Liver (tissue), 8 donors: ENCODE measurements at regions not wholly inside any gene's neighbourhood (a gene's known extent, or its start where the extent isn't known, plus 50 kb on each side); places are given as distances from the start of the nearest gene placed in this dataset.
A peak's percentile ranks its signal among the peaks of the same experiment; 100 is the strongest.

ENCODE experiments used
- DNase-seq: peaks from one replicate; pipeline ENCODE4 v3.0.0-alpha.2; 2017; ENCODE audit warnings: low spot score
- H3K27ac ChIP-seq, 2 donors: one replicate each; pipeline ENCODE4 v1.7.0; 2013; ENCODE audit warnings: inconsistent platforms in 2 of 2, low read length in 2 of 2, control low read depth in 1 of 2, low read depth in 1 of 2, mild to moderate bottlenecking in 1 of 2
- H3K27me3 ChIP-seq, 4 donors: one replicate each; pipeline versions ENCODE4 v1.6.1 to v1.7.0; 2013; ENCODE audit warnings: low read length in 3 of 4, inconsistent platforms in 1 of 4, mild to moderate bottlenecking in 1 of 4, moderate library complexity in 1 of 4; ENCODE audit not compliant: control insufficient read depth in 4 of 4, insufficient read depth in 4 of 4
- H3K36me3 ChIP-seq, 4 donors: one replicate each; pipeline versions ENCODE4 v1.6.1 to v1.7.0; 2013; ENCODE audit warnings: low read length in 3 of 4, mild to moderate bottlenecking in 3 of 4, low read depth in 1 of 4, moderate library complexity in 1 of 4; ENCODE audit not compliant: control insufficient read depth in 4 of 4, insufficient read depth in 3 of 4
- H3K4me1 ChIP-seq, 4 donors: one replicate each; pipeline versions ENCODE4 v1.6.1 to v1.7.0; 2013; ENCODE audit warnings: low read length in 3 of 4, mild to moderate bottlenecking in 3 of 4, moderate library complexity in 1 of 4; ENCODE audit not compliant: control insufficient read depth in 4 of 4, insufficient read depth in 4 of 4
- H3K4me3 ChIP-seq, 3 donors: one replicate each; pipeline versions ENCODE4 v1.6.1 to v1.7.0; 2013; ENCODE audit warnings: low read length in 3 of 3, control low read depth in 1 of 3, low read depth in 1 of 3, mild to moderate bottlenecking in 1 of 3
- H3K9ac ChIP-seq, 2 donors: one replicate each; pipeline ENCODE4 v1.7.0; 2013; ENCODE audit warnings: low read length in 2 of 2, mild to moderate bottlenecking in 2 of 2, moderate library complexity in 2 of 2, control low read depth in 1 of 2, low read depth in 1 of 2
- H3K9me3 ChIP-seq, 4 donors: one replicate each; pipeline versions ENCODE4 v1.6.1 to v1.7.0; 2013; ENCODE audit warnings: low read length in 3 of 4; ENCODE audit not compliant: control insufficient read depth in 4 of 4
- ATF3 ChIP-seq: IDR thresholded peaks from 2 replicates; pipeline ENCODE4 v1.6.1; 2016; ENCODE audit warnings: antibody characterized with exemption
- EGR1 ChIP-seq, 2 donors: IDR thresholded peaks; 2 replicates each; pipeline ENCODE4 v1.6.1; 2016 to 2018; ENCODE audit warnings: antibody characterized with exemption in 2 of 2, low read depth in 2 of 2
- FOXA1 ChIP-seq: IDR thresholded peaks from 2 replicates; pipeline ENCODE4 v1.6.1; 2016; ENCODE audit warnings: antibody characterized with exemption
- FOXA2 ChIP-seq: IDR thresholded peaks from 2 replicates; pipeline ENCODE4 v1.6.1; 2016; ENCODE audit warnings: antibody characterized with exemption
- GABPA ChIP-seq, 2 donors: IDR thresholded peaks in 1 of 2; conservative IDR thresholded peaks in 1 of 2; 2 replicates each; pipeline ENCODE4 v1.6.1; 2016; ENCODE audit warnings: antibody characterized with exemption in 2 of 2, mild to moderate bottlenecking in 1 of 2, moderate library complexity in 1 of 2
- HNF4A ChIP-seq, 2 donors: conservative IDR thresholded peaks; 2 replicates each; pipeline ENCODE4 v1.6.1; 2016; ENCODE audit warnings: antibody characterized with exemption in 2 of 2, mild to moderate bottlenecking in 2 of 2
- HNF4G ChIP-seq: IDR thresholded peaks from 2 replicates; pipeline ENCODE4 v1.6.1; 2016; ENCODE audit warnings: antibody characterized with exemption
- JUND ChIP-seq, 2 donors: IDR thresholded peaks; 2 replicates each; pipeline ENCODE4 v1.6.1; 2016; ENCODE audit warnings: antibody characterized with exemption in 2 of 2
- NR2F2 ChIP-seq: IDR thresholded peaks from 2 replicates; pipeline ENCODE4 v1.6.1; 2016; ENCODE audit warnings: antibody characterized with exemption
- RAD21 ChIP-seq, 2 donors: IDR thresholded peaks; 2 replicates each; pipeline ENCODE4 v1.6.1; 2016; ENCODE audit warnings: antibody characterized with exemption in 2 of 2, mild to moderate bottlenecking in 2 of 2
- RXRA ChIP-seq, 2 donors: IDR thresholded peaks; 2 replicates each; pipeline ENCODE4 v1.6.1; 2017 to 2018; ENCODE audit warnings: antibody characterized with exemption in 2 of 2, mild to moderate bottlenecking in 1 of 2
- SP1 ChIP-seq: IDR thresholded peaks from 2 replicates; pipeline ENCODE4 v1.6.1; 2018; ENCODE audit warnings: antibody characterized with exemption, mild to moderate bottlenecking
- TAF1 ChIP-seq: conservative IDR thresholded peaks from 2 replicates; pipeline ENCODE4 v1.6.1; 2016; ENCODE audit warnings: antibody characterized with exemption, mild to moderate bottlenecking
- YY1 ChIP-seq: IDR thresholded peaks from 2 replicates; pipeline ENCODE4 v1.6.1; 2016; ENCODE audit warnings: antibody characterized with exemption, mild to moderate bottlenecking
- ZBTB33 ChIP-seq: IDR thresholded peaks from 2 replicates; pipeline ENCODE4 v1.6.1; 2016; ENCODE audit warnings: antibody characterized with exemption
- WGBS: extraction: QIAGEN DNeasy Blood & Tissue Kit; methylation state at CpG from one replicate; pipeline ENCODE4 v1.1.7; 2013; 5-methylcytosine and 5-hydroxymethylcytosine counted together
- TF ChIP-seq, protein P1 (sequence below): IDR thresholded peaks from 2 replicates; pipeline ENCODE4 v1.6.1; 2016; ENCODE audit warnings: antibody characterized with exemption, mild to moderate bottlenecking
- TF ChIP-seq, protein P2 (sequence below): IDR thresholded peaks from 2 replicates; pipeline ENCODE4 v1.6.1; 2016; ENCODE audit warnings: antibody characterized with exemption
- TF ChIP-seq, protein P3 (sequence below): fragments of 150-350 bp; IDR thresholded peaks from 2 replicates; pipeline ENCODE4 v1.5.1; 2017; ENCODE audit warnings: improper control_type of control experiment, low read depth, low read length; ENCODE audit not compliant: missing input control
- donor health status: healthy.
- donor health status: healthy.
- donor health status: healthy.
- donor health status: healthy.
- donor health status: healthy.

GRCh38 chr2:607709-608108 lies 69.5 kb downstream of the TMEM18 start:
- 67% methylated on average over 4 of the region's 4 CpGs for WGBS
- no peak for TF ChIP-seq YY1
- TF ChIP-seq GABPA (IDR thresholded peaks at IDR 0.05 in 1 of 2, conservative IDR thresholded peaks at IDR 0.05 in 1 of 2) = no peak
- no peak for TF ChIP-seq FOXA2
- no peak for TF ChIP-seq NR2F2
- Histone ChIP-seq H3K27ac (no peak overlapping the region), H3K36me3 (no peaks in the 10 kb centered on the region), H3K9ac (no peak overlapping the region), H3K9me3 (no peaks in the 10 kb centered on the region), H3K4me3 (no peak overlapping the region), H3K27me3 (peaks cover 0 to 4% (median 0%) of the 10 kb centered on the region in 4 donors), H3K4me1 (no peaks in the 10 kb centered on the region)
- DNase-seq = peak; percentile 9

GRCh38 chr2:607172-607571 lies 70.0 kb downstream of the TMEM18 start:
- Histone ChIP-seq H3K4me3 (no peak overlapping the region), H3K27me3 (peaks cover 0 to 4% (median 0%) of the 10 kb centered on the region in 4 donors), H3K27ac (no peak overlapping the region), H3K4me1 (no peaks in the 10 kb centered on the region), H3K9me3 (no peaks in the 10 kb centered on the region), H3K36me3 (no peaks in the 10 kb centered on the region), H3K9ac (no peak overlapping the region)
- DNase-seq = peak; percentile 19
- TF ChIP-seq ZBTB33 (no peak), HNF4A (conservative IDR thresholded peaks at IDR 0.05) (no peak), HNF4G (no peak), FOXA2 (no peak), ATF3 (no peak), RXRA (IDR thresholded peaks at IDR 0.05) (no peak), JUND (IDR thresholded peaks at IDR 0.05) (no peak), TAF1 (no peak), RAD21 (IDR thresholded peaks at IDR 0.05) (no peak), NR2F2 (no peak), YY1 (no peak), EGR1 (IDR thresholded peaks at IDR 0.05; ENCODE audit: low read depth in 2 of 2) (no peak), GABPA (IDR thresholded peaks at IDR 0.05 in 1 of 2, conservative IDR thresholded peaks at IDR 0.05 in 1 of 2) (no peak), SP1 (no peak), FOXA1 (no peak)
- TF ChIP-seq, protein P1, sequence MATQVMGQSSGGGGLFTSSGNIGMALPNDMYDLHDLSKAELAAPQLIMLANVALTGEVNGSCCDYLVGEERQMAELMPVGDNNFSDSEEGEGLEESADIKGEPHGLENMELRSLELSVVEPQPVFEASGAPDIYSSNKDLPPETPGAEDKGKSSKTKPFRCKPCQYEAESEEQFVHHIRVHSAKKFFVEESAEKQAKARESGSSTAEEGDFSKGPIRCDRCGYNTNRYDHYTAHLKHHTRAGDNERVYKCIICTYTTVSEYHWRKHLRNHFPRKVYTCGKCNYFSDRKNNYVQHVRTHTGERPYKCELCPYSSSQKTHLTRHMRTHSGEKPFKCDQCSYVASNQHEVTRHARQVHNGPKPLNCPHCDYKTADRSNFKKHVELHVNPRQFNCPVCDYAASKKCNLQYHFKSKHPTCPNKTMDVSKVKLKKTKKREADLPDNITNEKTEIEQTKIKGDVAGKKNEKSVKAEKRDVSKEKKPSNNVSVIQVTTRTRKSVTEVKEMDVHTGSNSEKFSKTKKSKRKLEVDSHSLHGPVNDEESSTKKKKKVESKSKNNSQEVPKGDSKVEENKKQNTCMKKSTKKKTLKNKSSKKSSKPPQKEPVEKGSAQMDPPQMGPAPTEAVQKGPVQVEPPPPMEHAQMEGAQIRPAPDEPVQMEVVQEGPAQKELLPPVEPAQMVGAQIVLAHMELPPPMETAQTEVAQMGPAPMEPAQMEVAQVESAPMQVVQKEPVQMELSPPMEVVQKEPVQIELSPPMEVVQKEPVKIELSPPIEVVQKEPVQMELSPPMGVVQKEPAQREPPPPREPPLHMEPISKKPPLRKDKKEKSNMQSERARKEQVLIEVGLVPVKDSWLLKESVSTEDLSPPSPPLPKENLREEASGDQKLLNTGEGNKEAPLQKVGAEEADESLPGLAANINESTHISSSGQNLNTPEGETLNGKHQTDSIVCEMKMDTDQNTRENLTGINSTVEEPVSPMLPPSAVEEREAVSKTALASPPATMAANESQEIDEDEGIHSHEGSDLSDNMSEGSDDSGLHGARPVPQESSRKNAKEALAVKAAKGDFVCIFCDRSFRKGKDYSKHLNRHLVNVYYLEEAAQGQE = no peak
- TF ChIP-seq, protein P2, sequence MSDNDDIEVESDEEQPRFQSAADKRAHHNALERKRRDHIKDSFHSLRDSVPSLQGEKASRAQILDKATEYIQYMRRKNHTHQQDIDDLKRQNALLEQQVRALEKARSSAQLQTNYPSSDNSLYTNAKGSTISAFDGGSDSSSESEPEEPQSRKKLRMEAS = no peak
- TF ChIP-seq, protein P3, sequence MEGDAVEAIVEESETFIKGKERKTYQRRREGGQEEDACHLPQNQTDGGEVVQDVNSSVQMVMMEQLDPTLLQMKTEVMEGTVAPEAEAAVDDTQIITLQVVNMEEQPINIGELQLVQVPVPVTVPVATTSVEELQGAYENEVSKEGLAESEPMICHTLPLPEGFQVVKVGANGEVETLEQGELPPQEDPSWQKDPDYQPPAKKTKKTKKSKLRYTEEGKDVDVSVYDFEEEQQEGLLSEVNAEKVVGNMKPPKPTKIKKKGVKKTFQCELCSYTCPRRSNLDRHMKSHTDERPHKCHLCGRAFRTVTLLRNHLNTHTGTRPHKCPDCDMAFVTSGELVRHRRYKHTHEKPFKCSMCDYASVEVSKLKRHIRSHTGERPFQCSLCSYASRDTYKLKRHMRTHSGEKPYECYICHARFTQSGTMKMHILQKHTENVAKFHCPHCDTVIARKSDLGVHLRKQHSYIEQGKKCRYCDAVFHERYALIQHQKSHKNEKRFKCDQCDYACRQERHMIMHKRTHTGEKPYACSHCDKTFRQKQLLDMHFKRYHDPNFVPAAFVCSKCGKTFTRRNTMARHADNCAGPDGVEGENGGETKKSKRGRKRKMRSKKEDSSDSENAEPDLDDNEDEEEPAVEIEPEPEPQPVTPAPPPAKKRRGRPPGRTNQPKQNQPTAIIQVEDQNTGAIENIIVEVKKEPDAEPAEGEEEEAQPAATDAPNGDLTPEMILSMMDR = no peak
- WGBS = 70% methylated on average over 9 of the region's 9 CpGs
